ENCODE measurements at regions not wholly inside any gene's neighbourhood (a gene's known extent, or its start where the extent isn't known, plus 50 kb on each side); places are given as distances from the start of the nearest gene placed in this dataset.

DNA sequence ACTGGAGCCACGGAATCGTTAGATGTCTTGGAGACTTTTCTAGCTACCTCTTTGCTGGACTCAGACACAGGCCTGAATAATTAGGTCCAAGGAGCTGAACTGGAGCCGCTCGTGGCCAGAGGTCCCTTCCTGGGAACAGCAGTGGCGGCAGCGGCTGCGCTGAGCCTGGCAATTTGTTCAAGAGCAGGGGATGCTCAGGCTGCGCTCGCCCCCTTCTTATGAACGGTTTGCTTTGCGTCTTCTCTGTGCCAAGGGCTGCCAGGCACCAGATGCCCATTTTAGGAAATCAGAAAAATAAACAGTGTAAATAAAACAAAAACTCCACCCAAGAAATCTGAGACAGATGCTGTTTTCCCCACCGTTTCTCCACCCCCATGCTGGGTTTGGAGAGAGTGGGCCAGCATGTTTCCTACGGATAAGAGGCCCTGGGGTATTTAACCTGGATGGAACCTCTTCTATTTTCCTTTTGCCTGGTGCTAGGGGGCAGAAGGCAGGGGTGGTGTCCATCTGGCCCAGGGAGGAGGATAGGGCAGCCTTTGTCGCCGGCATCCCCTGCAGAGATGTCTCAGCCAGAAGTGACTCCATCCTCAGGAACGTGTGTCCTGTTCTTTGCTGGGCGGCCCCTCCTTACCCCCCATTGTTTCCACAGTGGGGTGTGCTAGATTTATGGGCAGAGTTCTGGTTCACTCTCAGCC lies 163.4 kb downstream of the SEC14L1 start:
- Histone ChIP-seq H4K5ac (ENCODE audit: insufficient read length, low read depth, low read length) (no peak overlapping the region), H3K27ac (ENCODE audit: low read depth, low read length) (no peak overlapping the region), H3K79me1 (ENCODE audit: low read depth, low read length) (peaks cover 6% of the 10 kb centered on the region), H2AK5ac (ENCODE audit: low read depth, low read length) (no peak overlapping the region), H3K18ac (ENCODE audit: extremely low read depth, low read length) (no peak overlapping the region), H3K9me3 (ENCODE audit: insufficient read depth in 2 of 2, low read depth in 1 of 2, low read length in 1 of 2) (peaks cover 2 to 4% of the 10 kb centered on the region in 2 experiments; a peak in 2 of 4 replicates), H4K91ac (replicated peaks; ENCODE audit: insufficient read length, low read length) (no peak overlapping the region), H2BK120ac (replicated peaks; ENCODE audit: low read depth, low read length) (no peak overlapping the region), H2BK5ac (ENCODE audit: low read depth, low read length) (no peak overlapping the region), H4K20me1 (replicated peaks in 1 of 2; ENCODE audit: control insufficient read depth in 1 of 2, insufficient read depth in 2 of 2, low read length in 2 of 2) (peaks cover 1 to 9% of the 10 kb centered on the region in 2 experiments), H2BK12ac (ENCODE audit: low read depth, low read length) (no peak overlapping the region), H3K79me2 (ENCODE audit: control insufficient read depth in 1 of 2, insufficient read depth in 2 of 2, low read length in 2 of 2) (no peaks in the 10 kb centered on the region; a peak in 1 of 4 replicates), H3K56ac (replicated peaks; ENCODE audit: insufficient read length, low read depth, low read length) (no peak overlapping the region), H2BK20ac (ENCODE audit: low read length) (no peak overlapping the region), H3K4me3 (ENCODE audit: extremely low read depth in 1 of 4, insufficient read depth in 2 of 4, low read depth in 3 of 4, low read length in 4 of 4) (no peak overlapping the region), H3K4ac (replicated peaks; ENCODE audit: insufficient read length, low read depth, low read length) (no peak overlapping the region), H3K23me2 (ENCODE audit: low read depth, low read length) (no peaks in the 10 kb centered on the region; the same call in 1 of the 2 replicates), H2BK15ac (ENCODE audit: low read length) (no peak overlapping the region), H3K4me1 (replicated peaks in 1 of 4; ENCODE audit: control insufficient read depth in 3 of 4, insufficient read depth in 4 of 4, low read length in 3 of 4) (peaks cover 0 to 9% (median 0%) of the 10 kb centered on the region in 4 experiments; a peak in 3 of 7 replicates), H3K23ac (ENCODE audit: insufficient read length) (no peak overlapping the region), H3K4me2 (ENCODE audit: insufficient read depth in 1 of 2, low read depth in 2 of 2, low read length in 2 of 2) (no peak overlapping the region), H3K14ac (ENCODE audit: insufficient read length) (no peak overlapping the region), H2AFZ (ENCODE audit: low read length) (no peak overlapping the region), H3K9ac (replicated peaks in 1 of 4; ENCODE audit: extremely low read depth in 1 of 4, low read depth in 3 of 4, low read length in 3 of 4) (no peak overlapping the region), H3K27me3 (replicated peaks in 1 of 4; ENCODE audit: control insufficient read depth in 3 of 4, extremely low read depth in 1 of 4, insufficient read depth in 3 of 4, low read length in 3 of 4) (no peaks in the 10 kb centered on the region), H3K36me3 (ENCODE audit: control insufficient read depth in 2 of 4, insufficient read depth in 4 of 4, low read length in 3 of 4) (no peaks in the 10 kb centered on the region), H4K8ac (ENCODE audit: extremely low read depth, insufficient read depth, low read length) (peak overlapping the region; percentile 74; the same call in 1 of the 2 replicates)
- no peak for FAIRE-seq
- no peak for TF ChIP-seq CEBPB (IDR thresholded peaks at IDR 0.05; ENCODE audit: low read depth, low read length)
- no peak for TF ChIP-seq FOSL1 (IDR thresholded peaks at IDR 0.05; ENCODE audit: insufficient read depth, low read depth, low read length)
- no peak for TF ChIP-seq BACH1 (IDR thresholded peaks at IDR 0.05; ENCODE audit: low read length)
- TF ChIP-seq EGR1 (IDR thresholded peaks at IDR 0.05; ENCODE audit: borderline replicate concordance, low read depth, low read length), result no peak
- CTCF ChIA-PET (ENCODE audit: partially characterized antibody), result interaction anchor here (1.1 kb wide), 1 partner anchor 25 kb away, joined by 3 read pairs; no protein-coding TSS in a partner anchor
- POLR2A ChIA-PET (ENCODE audit: partially characterized antibody), result interaction anchor here (1.2 kb wide), 1 partner anchor 335 kb away, joined by 3 read pairs; no protein-coding TSS in a partner anchor
- DNase-seq (ENCODE audit: low read depth in 1 of 2, low spot score in 2 of 2), result no peak
- 78% methylated on average over 14 of the region's 17 CpGs; no CpG with 5 or more reads in 1 of the 2 experiments for WGBS, 2 experiments (ENCODE audit: extremely low coverage in 1 of 2, insufficient coverage in 1 of 2, insufficient read length in 1 of 2, insufficient replicate concordance in 2 of 2, low coverage in 1 of 2, low lambda C conversion rate in 2 of 2, missing lambda C conversion rate in 1 of 2)
